ENCODE measurements at regions not wholly inside any gene's neighbourhood (a gene's known extent, or its start where the extent isn't known, plus 50 kb on each side); places are given as distances from the start of the nearest gene placed in this dataset.

- DNase-seq, result no peak
Observed at GRCh38 chr1:24998563-24999245, 68.6 kb upstream of the RUNX3 start.

GRCh38 chr1:24996983-24997893 is 67.2 kb upstream of the RUNX3 start:
- no peak for DNase-seq

GRCh38 chr1:24996456-24996855 is 66.4 kb upstream of the RUNX3 start:
- no peak for DNase-seq

- DNase-seq, result no peak
Observed at GRCh38 chr1:24995661-24996060, 65.6 kb upstream of the RUNX3 start.

GRCh38 chr1:24995140-24995539 is 65.1 kb upstream of the RUNX3 start:
- DNase-seq, result no peak

GRCh38 chr1:24993871-24994580 is 64.0 kb upstream of the RUNX3 start:
- DNase-seq, result no peak

- DNase-seq, result no peak
Observed at GRCh38 chr1:24992761-24993211, 62.7 kb upstream of the RUNX3 start.

- no peak for DNase-seq
Observed at GRCh38 chr1:24992124-24992760, 62.2 kb upstream of the RUNX3 start.

GRCh38 chr1:24991697-24992096 is 61.6 kb upstream of the RUNX3 start:
- no peak for DNase-seq

GRCh38 chr1:24990779-24991641 is 60.9 kb upstream of the RUNX3 start:
- no peak for DNase-seq

- DNase-seq, result no peak
Observed at GRCh38 chr1:24990136-24990535, 60.1 kb upstream of the RUNX3 start.

GRCh38 chr1:24989082-24989481 is 59.0 kb upstream of the RUNX3 start:
- DNase-seq, result no peak

- DNase-seq, result no peak
Observed at GRCh38 chr1:24988558-24988912, 58.5 kb upstream of the RUNX3 start.

- DNase-seq, result no peak
Observed at GRCh38 chr1:24987875-24988557, 57.9 kb upstream of the RUNX3 start.

- no peak for DNase-seq
Observed at GRCh38 chr1:24987424-24987823, 57.3 kb upstream of the RUNX3 start.

- DNase-seq, result no peak
Observed at GRCh38 chr1:24986372-24986965, 56.4 kb upstream of the RUNX3 start.

GRCh38 chr1:24985737-24986136 is 55.7 kb upstream of the RUNX3 start:
- DNase-seq, result no peak

- no peak for DNase-seq
Observed at GRCh38 chr1:24984800-24985522, 54.9 kb upstream of the RUNX3 start.

GRCh38 chr1:24984300-24984699 is 54.2 kb upstream of the RUNX3 start:
- DNase-seq, result no peak

- DNase-seq, result no peak
Observed at GRCh38 chr1:24983006-24983680, 53.1 kb upstream of the RUNX3 start.
